ENCODE measurements at regions not wholly inside any gene's neighbourhood (a gene's known extent, or its start where the extent isn't known, plus 50 kb on each side); places are given as distances from the start of the nearest gene placed in this dataset.

DNA sequence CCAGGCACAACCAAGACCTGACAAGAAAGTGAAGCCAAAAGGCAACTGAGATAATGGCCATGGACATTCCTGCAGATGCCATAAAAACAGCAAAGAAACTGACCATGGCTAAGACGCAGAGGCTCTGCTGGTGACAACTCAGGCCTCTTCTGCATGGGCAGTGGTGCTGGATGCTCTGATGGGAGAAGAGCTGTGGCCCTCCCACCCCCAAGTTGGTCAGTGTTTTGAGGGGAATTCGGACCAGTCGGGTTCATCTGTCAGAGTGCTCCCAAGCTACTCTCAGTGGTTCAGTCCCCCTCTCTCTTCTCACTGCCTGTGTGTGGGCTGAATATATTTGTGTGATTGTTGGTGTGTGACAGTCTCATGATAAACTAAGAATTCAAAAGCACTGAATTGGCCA is 79.0 kb upstream of the GPR26 start:
- Histone ChIP-seq H3K4me3 (no peak overlapping the region), H3K4me1 (peaks cover 0 to 5% (median 0%) of the 10 kb centered on the region in 3 donors), H3K9me3 (no peaks in the 10 kb centered on the region), H3K27me3 (peaks cover 0 to 14% (median 0%) of the 10 kb centered on the region in 4 donors), H3K27ac (no peak overlapping the region), H3K36me3 (no peaks in the 10 kb centered on the region)
- 67 to 86% methylated on average over 3 of the region's 3 CpGs for WGBS, 2 donors
- intact Hi-C loops (cut with DNase I): loop anchor here in 2 of 3 donors (5.0 to 10.0 kb wide), 2 partner anchors 380 to 388 kb away; no protein-coding TSS in a partner anchor
- ATAC-seq: no peak
- TF ChIP-seq CTCF (IDR thresholded peaks at IDR 0.05): no peak
- no peak for FAIRE-seq
- no peak for DNase-seq

DNA sequence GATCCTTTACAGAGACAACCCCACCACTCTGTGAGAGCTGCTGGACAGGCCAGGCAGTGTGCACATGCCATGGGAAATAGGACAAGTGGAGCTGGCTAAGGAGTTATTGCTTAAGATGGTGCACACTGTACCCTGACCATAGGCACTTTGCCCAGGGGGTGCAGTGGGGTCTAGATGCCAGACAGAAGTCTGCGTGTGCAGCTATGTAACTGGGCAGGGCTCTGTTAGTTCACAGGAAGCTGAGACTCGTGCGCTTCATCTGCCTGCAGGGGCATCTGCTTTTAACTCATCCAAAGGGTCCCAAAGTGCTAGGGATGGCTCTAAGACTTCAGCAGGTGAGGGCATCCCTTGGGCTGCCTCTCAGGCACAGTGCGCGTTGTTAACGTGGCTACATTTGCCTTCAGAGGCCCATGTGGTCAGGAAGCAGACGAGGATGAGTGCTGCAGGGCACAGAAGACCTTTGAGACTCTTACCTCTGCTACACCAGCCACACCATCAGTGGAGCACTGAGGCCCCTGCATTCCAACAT is 77.7 kb upstream of the GPR26 start:
- Histone ChIP-seq H3K4me3 (no peak overlapping the region), H3K36me3 (no peaks in the 10 kb centered on the region), H3K27ac (no peak overlapping the region), H3K27me3 (peaks cover 0 to 6% (median 0%) of the 10 kb centered on the region in 4 donors), H3K9me3 (no peaks in the 10 kb centered on the region), H3K4me1 (peaks cover 0 to 5% (median 0%) of the 10 kb centered on the region in 3 donors)
- FAIRE-seq (no peak), DNase-seq (no peak), ATAC-seq (no peak)
- TF ChIP-seq CTCF (IDR thresholded peaks at IDR 0.05): no peak
- 38 to 46% methylated on average over 7 of the region's 7 CpGs for WGBS, 2 donors
- intact Hi-C loops (cut with DNase I): loop anchor here in 2 of 3 donors (5.0 to 10.0 kb wide), 2 partner anchors 379 to 386 kb away; no protein-coding TSS in a partner anchor

DNA sequence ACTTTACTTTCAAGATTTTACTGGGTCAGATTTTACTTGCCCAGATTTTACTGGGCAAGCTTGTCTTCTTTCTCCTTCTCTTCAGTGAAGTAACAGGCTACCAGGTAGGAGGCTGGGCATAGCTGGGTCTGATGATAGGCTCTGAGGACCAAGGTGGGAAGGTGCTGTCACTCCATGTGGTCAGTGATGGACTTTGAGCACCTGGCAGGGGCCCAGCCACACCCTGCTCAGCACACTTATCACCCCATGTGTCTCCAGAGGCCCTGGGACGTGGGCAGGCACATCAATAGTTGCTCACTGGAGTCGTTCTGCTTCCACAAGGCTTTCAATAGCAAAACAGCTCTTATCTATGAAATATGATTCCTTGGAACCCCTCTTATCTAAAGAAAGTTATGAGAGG is 70.5 kb upstream of the GPR26 start:
- intact Hi-C loops (cut with DNase I): no loop called here
- Histone ChIP-seq H3K9me3 (no peaks in the 10 kb centered on the region), H3K36me3 (no peaks in the 10 kb centered on the region), H3K27ac (no peak overlapping the region), H3K4me1 (no peaks in the 10 kb centered on the region), H3K4me3 (no peak overlapping the region), H3K27me3 (no peaks in the 10 kb centered on the region)
- FAIRE-seq: no peak
- WGBS, 2 donors: 10 to 13% methylated on average over 2 of the region's 2 CpGs
- DNase-seq: no peak
- TF ChIP-seq CTCF (IDR thresholded peaks at IDR 0.05): no peak
- ATAC-seq: no peak

GRCh38 chr10:123597676-123598075 is 68.5 kb upstream of the GPR26 start:
- Histone ChIP-seq H3K4me1 (no peaks in the 10 kb centered on the region), H3K27ac (no peak overlapping the region), H3K27me3 (peaks cover 0 to 6% (median 0%) of the 10 kb centered on the region in 4 donors), H3K4me3 (no peak overlapping the region), H3K9me3 (no peaks in the 10 kb centered on the region), H3K36me3 (no peaks in the 10 kb centered on the region)
- no peak for ATAC-seq
- intact Hi-C loops (cut with DNase I): no loop called here
- WGBS, 2 donors: 48 to 58% methylated on average over 4 of the region's 4 CpGs
- no peak for FAIRE-seq
- DNase-seq: no peak
- TF ChIP-seq CTCF (IDR thresholded peaks at IDR 0.05): no peak

GRCh38 chr10:123599366-123599849 is 66.7 kb upstream of the GPR26 start:
- 63 to 66% methylated on average over 8 of the region's 8 CpGs for WGBS, 2 donors
- Histone ChIP-seq H3K9me3 (no peaks in the 10 kb centered on the region), H3K4me3 (no peak overlapping the region), H3K27me3 (peaks cover 0 to 10% (median 1%) of the 10 kb centered on the region in 4 donors), H3K27ac (no peak overlapping the region), H3K4me1 (no peaks in the 10 kb centered on the region), H3K36me3 (no peaks in the 10 kb centered on the region)
- FAIRE-seq: no peak
- ATAC-seq: no peak
- no peak for DNase-seq
- intact Hi-C loops (cut with DNase I): no loop called here
- no peak for TF ChIP-seq CTCF (IDR thresholded peaks at IDR 0.05)

All from pancreas (tissue), 10 donors.